Epithelial cell of esophagus (primary cell): ENCODE measurements at regions not wholly inside any gene's neighbourhood (a gene's known extent, or its start where the extent isn't known, plus 50 kb on each side); places are given as distances from the start of the nearest gene placed in this dataset.

Experiments used
- DNase-seq: peaks from one replicate; pipeline ENCODE4 v3.0.0; 2010; ENCODE audit warnings: low read depth
- H3K4me3 ChIP-seq: 2 replicates; pipeline ENCODE4 v1.5.1; 2011; ENCODE audit warnings: mild to moderate bottlenecking, low read length, control low read depth
- TF ChIP-seq, protein P1 (sequence below): IDR thresholded peaks from 2 replicates; pipeline ENCODE4 v1.5.1; 2011; ENCODE audit warnings: low read depth, mild to moderate bottlenecking, low read length, control low read depth, inconsistent platforms; ENCODE audit not compliant: insufficient read depth; ENCODE audit errors: missing control alignments

DNA sequence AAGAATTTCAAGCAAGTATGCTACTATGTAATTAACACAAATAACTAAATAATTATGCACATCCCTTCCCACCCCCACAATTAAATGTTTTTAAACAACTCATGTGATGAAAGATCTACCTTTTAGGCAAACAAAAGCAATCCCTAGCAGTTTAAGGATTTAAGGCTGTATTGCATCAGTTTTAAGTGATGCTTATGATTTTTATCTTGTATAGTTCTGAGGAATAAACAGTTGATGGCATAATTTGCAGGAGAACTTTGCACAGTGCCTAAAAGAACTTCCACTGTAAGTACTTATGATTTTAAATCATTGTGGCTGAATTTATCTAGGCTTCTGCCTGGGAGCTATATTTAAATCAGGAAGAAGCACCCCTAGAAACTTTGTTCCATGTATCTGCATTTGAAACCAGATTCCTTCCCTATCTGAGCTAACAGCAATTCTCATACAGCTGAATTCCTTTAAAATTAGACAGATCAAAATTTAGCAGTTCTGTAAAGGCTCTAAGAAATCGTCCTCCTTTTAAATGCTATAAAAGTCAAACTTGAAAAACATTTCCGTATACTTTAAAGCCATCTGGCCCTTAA is 388.6 kb downstream of the BCAT1 start:
- TF ChIP-seq, protein P1, sequence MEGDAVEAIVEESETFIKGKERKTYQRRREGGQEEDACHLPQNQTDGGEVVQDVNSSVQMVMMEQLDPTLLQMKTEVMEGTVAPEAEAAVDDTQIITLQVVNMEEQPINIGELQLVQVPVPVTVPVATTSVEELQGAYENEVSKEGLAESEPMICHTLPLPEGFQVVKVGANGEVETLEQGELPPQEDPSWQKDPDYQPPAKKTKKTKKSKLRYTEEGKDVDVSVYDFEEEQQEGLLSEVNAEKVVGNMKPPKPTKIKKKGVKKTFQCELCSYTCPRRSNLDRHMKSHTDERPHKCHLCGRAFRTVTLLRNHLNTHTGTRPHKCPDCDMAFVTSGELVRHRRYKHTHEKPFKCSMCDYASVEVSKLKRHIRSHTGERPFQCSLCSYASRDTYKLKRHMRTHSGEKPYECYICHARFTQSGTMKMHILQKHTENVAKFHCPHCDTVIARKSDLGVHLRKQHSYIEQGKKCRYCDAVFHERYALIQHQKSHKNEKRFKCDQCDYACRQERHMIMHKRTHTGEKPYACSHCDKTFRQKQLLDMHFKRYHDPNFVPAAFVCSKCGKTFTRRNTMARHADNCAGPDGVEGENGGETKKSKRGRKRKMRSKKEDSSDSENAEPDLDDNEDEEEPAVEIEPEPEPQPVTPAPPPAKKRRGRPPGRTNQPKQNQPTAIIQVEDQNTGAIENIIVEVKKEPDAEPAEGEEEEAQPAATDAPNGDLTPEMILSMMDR, result no peak
- no peak overlapping the region for H3K4me3 ChIP-seq

GRCh38 chr12:24557738-24558137 is 391.2 kb downstream of the BCAT1 start:
- TF ChIP-seq, protein P1, result no peak
- no peak overlapping the region for H3K4me3 ChIP-seq
- DNase-seq, result no peak

More for the DNA sequence above, 388.6 kb downstream of the BCAT1 start:
- no peak for DNase-seq

DNA sequence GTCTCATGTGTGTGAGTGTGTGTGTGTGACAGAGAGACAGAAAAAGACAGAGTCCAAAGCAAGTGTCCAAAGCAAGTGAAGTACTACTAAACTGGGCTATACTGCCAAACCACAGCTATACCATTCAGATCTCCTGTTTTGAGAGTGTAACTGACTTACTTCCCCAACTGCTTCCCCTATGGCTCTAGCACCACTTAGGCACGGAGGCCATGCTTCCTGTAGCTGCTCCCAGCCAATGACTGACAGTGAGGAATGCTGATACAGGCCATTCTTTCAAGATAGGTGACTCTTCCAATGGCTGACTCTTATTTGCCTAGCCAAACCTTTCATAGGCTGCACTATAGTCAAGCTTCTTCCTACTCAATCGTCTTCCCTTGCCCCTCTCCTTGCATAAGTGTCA is 393.2 kb downstream of the BCAT1 start:
- no peak for DNase-seq
- no peak overlapping the region for H3K4me3 ChIP-seq
- TF ChIP-seq, protein P1, result no peak

DNA sequence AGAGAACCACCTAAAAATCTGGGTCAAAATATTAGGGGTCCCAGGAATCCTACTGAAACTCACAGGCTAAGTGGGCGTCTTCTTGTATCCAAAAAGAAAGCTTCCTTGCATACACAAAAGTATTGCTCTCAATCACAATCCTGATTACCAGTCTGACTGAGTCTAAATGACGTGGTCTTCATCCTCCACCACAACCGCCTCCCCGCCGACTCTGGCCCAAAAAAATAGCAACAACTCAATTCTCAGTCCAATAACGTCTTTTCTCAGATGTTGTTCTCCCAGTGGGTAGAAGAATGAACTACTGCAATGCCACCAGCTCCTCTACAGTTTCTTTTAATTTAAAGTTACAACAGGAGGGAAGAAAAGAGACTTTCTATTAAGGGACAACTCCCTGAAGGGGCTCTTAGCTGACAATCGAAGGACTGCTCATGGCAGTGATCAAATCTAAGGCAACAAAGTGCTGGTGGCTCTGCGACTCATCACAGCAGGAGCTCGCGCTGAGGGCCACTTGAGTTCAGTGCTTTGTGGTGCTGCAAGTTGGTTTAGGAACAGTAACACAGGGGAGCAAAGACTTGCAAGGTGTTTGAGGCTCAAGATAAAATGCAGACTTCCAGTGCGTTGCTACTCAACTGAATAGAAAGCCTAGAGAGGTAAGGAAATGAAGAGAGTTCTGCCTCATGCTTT is 394.1 kb downstream of the BCAT1 start:
- H3K4me3 ChIP-seq, result no peak overlapping the region
- DNase-seq, result no peak
- TF ChIP-seq, protein P1, result no peak

DNA sequence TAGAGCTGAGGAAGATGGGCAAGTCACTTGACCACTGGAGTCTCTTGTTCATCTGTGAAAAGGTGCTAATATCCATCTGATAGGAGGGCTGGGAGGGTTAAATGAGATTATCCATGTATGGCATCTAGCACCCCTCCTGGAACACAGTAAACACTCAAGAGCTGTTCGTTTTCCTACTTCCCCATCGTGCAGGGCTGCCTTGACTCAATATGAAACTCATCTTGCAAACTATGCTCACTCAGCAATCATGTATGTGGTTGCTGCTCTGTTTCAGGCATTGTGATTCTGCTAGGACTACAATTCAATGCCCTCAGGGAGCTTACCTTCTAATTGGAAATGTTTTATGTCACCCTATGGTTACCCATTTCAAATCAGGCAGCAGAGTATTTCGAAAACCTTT is 395.6 kb downstream of the BCAT1 start:
- TF ChIP-seq, protein P1, result no peak
- no peak for DNase-seq
- no peak overlapping the region for H3K4me3 ChIP-seq

DNA sequence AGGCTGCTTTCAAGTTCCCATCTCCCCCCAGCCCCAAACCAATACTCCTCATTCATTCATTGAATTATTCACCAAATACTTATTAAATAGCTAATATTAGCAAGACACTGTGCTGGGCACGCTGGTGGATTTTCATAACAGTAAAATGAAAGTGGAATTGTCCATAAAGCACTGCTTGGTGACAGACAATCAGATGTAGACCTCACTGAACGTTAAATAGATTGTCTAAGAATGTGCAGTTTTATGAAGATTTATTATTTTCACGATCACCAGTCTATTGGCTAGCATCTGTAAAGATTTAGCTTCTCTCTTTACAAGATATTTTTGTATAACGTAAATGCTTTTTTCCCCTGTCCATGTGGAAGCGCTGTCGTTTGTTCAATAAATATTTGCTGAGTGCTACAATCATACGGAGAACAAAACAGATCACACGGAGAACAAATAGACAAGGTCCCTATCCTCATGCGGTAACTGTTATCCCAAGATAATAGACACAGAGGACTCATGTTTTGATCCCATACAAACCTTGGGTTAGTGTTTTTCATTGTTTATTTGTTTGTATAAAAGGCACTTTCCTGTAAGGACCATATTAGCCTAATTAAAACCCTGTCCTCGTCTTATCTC is 397.6 kb downstream of the BCAT1 start:
- no peak for DNase-seq
- H3K4me3 ChIP-seq, result no peak overlapping the region
- TF ChIP-seq, protein P1, result no peak
